Activated CD4-positive, alpha-beta memory T cell treated with anti-CD3 and anti-CD28 coated beads, Interleukin-2, amount 10 ng/mL, durations not matched to agents 7 days and 5 days (primary cell): ENCODE measurements at regions not wholly inside any gene's neighbourhood (a gene's known extent, or its start where the extent isn't known, plus 50 kb on each side); places are given as distances from the start of the nearest gene placed in this dataset.
"Not testable (repeated sequence)": the region's sequence is repeated elsewhere in the genome, so short reads cannot be mapped to it uniquely, and the experiment has no call there.

ENCODE experiments used
- CTCF ChIA-PET: fragments of 350-600 bp; sonication (Branson Sonifier 250); formaldehyde crosslinking; loops from one replicate; lab custom pipeline; 2021; ENCODE audit warnings: antibody characterized with exemption, inconsistent platforms; lab: Charles Lee
- POLR2A ChIA-PET: fragments of 350-600 bp; sonication (Branson Sonifier 250); formaldehyde crosslinking; loops from one replicate; lab custom pipeline; 2021; ENCODE audit warnings: antibody characterized with exemption; lab: Charles Lee
- DNase-seq: peaks from one replicate; pipeline ENCODE4 v3.0.0-alpha.2; 2020
- H3K27ac Mint-ChIP-seq: one replicate; pipeline ENCODE4 v1.8.0; 2021; ENCODE audit warnings: mild to moderate bottlenecking, mixed read lengths
- H3K27me3 Mint-ChIP-seq: one replicate; pipeline ENCODE4 v1.8.0; 2021; ENCODE audit warnings: mixed read lengths
- H3K36me3 Mint-ChIP-seq: one replicate; pipeline ENCODE4 v1.8.0; 2021; ENCODE audit warnings: low read depth, mixed read lengths
- H3K4me1 Mint-ChIP-seq: one replicate; pipeline ENCODE4 v1.8.0; 2021; ENCODE audit warnings: mixed read lengths
- H3K4me3 Mint-ChIP-seq: one replicate; pipeline ENCODE4 v1.8.0; 2021; ENCODE audit warnings: mild to moderate bottlenecking, mixed read lengths
- H3K9me3 Mint-ChIP-seq: one replicate; pipeline ENCODE4 v1.8.0; 2021; ENCODE audit warnings: mixed read lengths

DNA sequence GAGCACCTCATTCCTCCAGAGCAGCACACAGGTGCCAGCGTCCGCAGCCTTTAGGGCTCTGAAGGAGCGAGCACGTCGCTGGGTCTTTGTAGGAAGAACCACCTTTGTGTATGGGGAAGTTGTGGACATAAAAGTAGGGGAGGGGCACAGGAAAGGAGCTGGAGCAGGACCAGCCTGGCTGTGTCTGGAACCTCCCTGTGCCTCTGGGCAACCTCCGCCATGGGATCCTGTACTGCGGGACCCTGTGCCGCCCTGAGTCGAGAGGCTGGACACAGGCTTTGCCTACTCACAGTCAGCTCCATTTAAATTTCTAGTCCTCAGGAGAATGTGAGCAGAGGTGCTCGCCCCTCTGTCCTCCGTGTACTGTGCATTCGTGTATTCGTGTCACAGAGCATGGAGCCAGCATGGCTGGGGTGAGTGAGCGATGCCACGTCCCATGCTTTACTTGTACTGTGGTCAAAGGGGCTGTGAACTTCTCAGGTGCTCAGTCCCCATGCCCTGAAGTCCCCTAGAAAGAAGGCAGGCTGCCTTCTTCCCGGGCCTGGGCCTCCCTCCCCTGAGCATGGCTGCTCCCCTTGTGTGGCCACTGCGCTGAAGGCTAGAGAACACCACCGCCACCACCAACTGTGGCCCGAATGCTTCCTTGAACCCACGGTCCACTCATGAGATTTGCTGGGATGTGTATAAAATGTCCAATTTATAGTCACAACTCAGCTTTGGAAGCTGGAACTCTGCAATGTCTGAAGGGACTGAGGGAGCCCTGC is 99.9 kb downstream of the TEX29 start:
- Mint-ChIP-seq H3K4me1 (no peaks in the 10 kb centered on the region), H3K27me3 (no peaks in the 10 kb centered on the region), H3K27ac (no peak overlapping the region), H3K36me3 (no peaks in the 10 kb centered on the region), H3K4me3 (no peak overlapping the region), H3K9me3 (no peaks in the 10 kb centered on the region)
- POLR2A ChIA-PET = no interaction called here
- no peak for DNase-seq
- CTCF ChIA-PET = no interaction called here

DNA sequence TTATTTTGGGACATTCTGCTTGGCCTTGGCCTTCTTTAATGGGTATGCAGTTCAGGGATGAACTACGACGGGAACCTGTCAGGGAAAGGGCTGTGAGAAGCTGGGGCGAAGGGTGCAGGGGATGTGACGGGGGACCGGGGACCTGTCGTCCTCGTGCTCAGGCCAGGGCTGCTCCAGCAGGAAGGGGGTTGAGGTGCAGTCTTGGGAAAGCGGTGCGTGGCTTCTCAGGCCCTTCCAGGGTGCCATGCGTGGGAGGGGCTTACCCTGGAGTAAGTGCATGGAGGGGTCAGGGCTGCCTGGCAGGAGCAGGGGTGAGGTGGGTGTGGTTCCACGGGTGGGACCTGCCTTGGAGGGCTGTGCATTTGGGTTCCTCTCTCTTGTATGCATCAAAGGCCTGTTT is 100.8 kb downstream of the TEX29 start:
- CTCF ChIA-PET = no interaction called here
- Mint-ChIP-seq H3K36me3 (no peaks in the 10 kb centered on the region), H3K9me3 (no peaks in the 10 kb centered on the region), H3K27me3 (no peaks in the 10 kb centered on the region), H3K27ac (no peak overlapping the region), H3K4me3 (no peak overlapping the region), H3K4me1 (no peaks in the 10 kb centered on the region)
- DNase-seq = no peak
- POLR2A ChIA-PET = no interaction called here

DNA sequence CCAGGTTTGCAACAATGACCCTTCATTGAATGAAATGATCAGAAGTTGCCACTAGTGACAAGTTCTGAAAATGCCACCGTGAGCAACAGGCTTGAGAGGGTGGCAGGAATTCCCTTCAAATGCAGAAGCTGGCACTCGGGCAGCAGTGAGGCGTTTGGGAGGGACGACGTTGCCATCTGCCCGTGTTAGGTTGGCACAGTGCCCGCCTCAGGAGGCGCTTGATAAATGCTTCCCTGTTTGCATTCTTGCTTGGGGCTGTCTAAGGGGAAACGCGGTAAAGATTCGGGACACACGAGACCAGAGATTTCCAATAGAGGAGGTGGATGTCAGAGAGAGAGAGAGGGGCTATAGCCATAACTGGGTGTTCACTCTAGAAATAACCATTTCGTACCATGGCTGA is 101.9 kb downstream of the TEX29 start:
- Mint-ChIP-seq H3K4me1 (no peaks in the 10 kb centered on the region), H3K36me3 (no peaks in the 10 kb centered on the region), H3K9me3 (no peaks in the 10 kb centered on the region), H3K27ac (no peak overlapping the region), H3K4me3 (no peak overlapping the region), H3K27me3 (peaks cover 3% of the 10 kb centered on the region)
- ChIA-PET CTCF (no interaction called here), POLR2A (no interaction called here)
- no peak for DNase-seq

- Mint-ChIP-seq H3K27ac (no peak overlapping the region), H3K4me1 (no peaks in the 10 kb centered on the region), H3K4me3 (no peak overlapping the region), H3K9me3 (no peaks in the 10 kb centered on the region), H3K36me3 (no peaks in the 10 kb centered on the region), H3K27me3 (peaks cover 7% of the 10 kb centered on the region)
- ChIA-PET CTCF (no interaction called here), POLR2A (no interaction called here)
- DNase-seq = no peak
Observed at GRCh38 chr13:111423168-111423785, 102.8 kb downstream of the TEX29 start.

DNA sequence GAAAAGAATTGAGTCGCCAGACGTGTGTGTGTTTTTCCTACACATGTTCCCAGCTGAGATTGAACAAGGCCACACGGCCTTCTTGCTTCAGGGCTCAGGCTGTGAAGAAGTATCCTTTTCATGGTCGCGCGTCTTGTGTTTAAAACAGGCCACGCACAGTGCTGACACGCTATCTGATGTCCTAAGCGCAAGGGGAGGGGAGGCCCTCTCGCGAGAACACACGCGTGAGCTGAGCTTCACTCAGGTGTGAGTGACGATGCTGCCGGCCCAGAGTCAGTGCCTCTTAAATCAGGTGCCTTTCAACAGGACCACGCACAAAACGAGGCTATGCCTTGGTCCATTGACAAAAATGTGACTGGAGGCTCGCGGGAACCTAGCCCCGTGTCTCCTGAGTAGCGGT is 103.7 kb downstream of the TEX29 start:
- Mint-ChIP-seq H3K27me3 (peaks cover 7% of the 10 kb centered on the region), H3K4me1 (no peaks in the 10 kb centered on the region), H3K36me3 (no peaks in the 10 kb centered on the region), H3K9me3 (no peaks in the 10 kb centered on the region), H3K4me3 (no peak overlapping the region), H3K27ac (no peak overlapping the region)
- no peak for DNase-seq
- POLR2A ChIA-PET = no interaction called here
- CTCF ChIA-PET = no interaction called here

GRCh38 chr13:111425326-111425725 is 104.9 kb downstream of the TEX29 start:
- POLR2A ChIA-PET = no interaction called here
- H3K27ac Mint-ChIP-seq = no peak overlapping the region
- DNase-seq = no peak
- no peaks in the 10 kb centered on the region for H3K4me1 Mint-ChIP-seq
- H3K27me3 Mint-ChIP-seq = peaks cover 10% of the 10 kb centered on the region
- H3K9me3 Mint-ChIP-seq = no peaks in the 10 kb centered on the region
- H3K4me3 Mint-ChIP-seq = no peak overlapping the region
- H3K36me3 Mint-ChIP-seq = no peaks in the 10 kb centered on the region
- CTCF ChIA-PET = no interaction called here

DNA sequence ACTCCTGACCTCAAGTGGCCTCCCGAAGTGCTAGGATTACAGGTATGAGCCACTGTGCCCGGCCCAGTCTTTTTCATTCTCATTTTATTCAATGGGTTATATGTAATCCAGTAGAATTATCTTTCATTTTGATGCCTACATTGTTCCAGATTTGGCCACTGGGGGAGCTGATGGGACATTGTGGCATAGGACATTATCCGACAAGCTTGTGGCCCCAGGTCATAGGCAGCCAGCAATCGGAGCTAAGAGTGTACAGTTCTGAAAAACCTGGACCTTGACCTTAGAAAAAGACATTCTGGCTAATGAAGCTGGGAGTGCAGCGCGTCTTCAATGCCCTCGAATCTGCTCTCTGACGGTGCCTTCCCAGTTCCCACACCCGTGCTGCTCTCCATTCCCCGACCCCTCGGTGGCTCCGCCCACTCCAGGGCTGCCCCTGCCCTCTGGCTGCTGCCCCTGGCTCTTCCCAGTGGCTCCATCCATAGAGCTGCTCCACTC is 108.7 kb downstream of the TEX29 start:
- Mint-ChIP-seq H3K36me3 (no peaks in the 10 kb centered on the region), H3K9me3 (no peaks in the 10 kb centered on the region), H3K27me3 (peaks cover 27% of the 10 kb centered on the region), H3K4me3 (no peak overlapping the region), H3K27ac (no peak overlapping the region), H3K4me1 (no peaks in the 10 kb centered on the region)
- ChIA-PET POLR2A (no interaction called here), CTCF (interaction anchor here (0.6 to 1.8 kb wide), 8 partner anchors 8 to 362 kb away, joined by 3 to 7 read pairs (median 4); no protein-coding TSS in a partner anchor)
- peak; percentile 27 for DNase-seq

GRCh38 chr13:111431206-111431605 is 110.8 kb downstream of the TEX29 start:
- no peaks in the 10 kb centered on the region for H3K4me1 Mint-ChIP-seq
- no peak for DNase-seq
- H3K9me3 Mint-ChIP-seq = no peaks in the 10 kb centered on the region
- H3K4me3 Mint-ChIP-seq = no peak overlapping the region
- no peak overlapping the region for H3K27ac Mint-ChIP-seq
- CTCF ChIA-PET = no interaction called here
- H3K36me3 Mint-ChIP-seq = no peaks in the 10 kb centered on the region
- POLR2A ChIA-PET = no interaction called here
- H3K27me3 Mint-ChIP-seq = peaks cover 27% of the 10 kb centered on the region

DNA sequence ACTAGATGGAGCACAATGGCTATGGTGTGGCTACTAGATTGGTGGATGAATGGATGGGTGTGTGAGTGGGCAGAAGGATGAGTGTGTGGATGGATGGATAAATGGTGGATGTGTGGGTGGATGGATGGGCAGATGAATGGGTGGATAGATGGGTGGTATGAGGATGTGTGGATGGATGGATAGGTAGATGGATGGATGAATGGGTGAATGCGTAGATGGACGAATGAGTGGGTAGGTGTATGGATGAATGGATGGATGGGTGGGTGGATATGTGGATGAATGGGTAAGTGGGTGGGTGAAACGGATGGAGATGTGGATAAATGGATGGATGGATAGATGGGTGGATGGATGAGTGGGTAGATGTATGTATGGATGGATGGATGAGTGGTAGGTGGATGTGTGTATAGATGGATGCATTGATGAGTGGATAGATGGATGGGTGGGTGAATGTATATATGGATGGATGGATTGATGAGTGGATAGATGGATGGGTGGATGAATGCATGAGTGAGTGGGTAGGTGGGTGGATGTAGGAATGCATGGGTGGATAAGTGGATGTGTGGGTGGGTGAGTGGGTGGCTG is 114.2 kb downstream of the TEX29 start:
- H3K4me1 Mint-ChIP-seq = no peaks in the 10 kb centered on the region
- DNase-seq = no peak
- CTCF ChIA-PET = no interaction called here
- peaks cover 17% of the 10 kb centered on the region for H3K27me3 Mint-ChIP-seq
- H3K27ac Mint-ChIP-seq = no peak overlapping the region
- POLR2A ChIA-PET = no interaction called here
- H3K36me3 Mint-ChIP-seq = no peaks in the 10 kb centered on the region
- H3K9me3 Mint-ChIP-seq = no peaks in the 10 kb centered on the region
- H3K4me3 Mint-ChIP-seq = no peak overlapping the region

- DNase-seq = no peak
- CTCF ChIA-PET = interaction anchor here (1.4 kb wide), 1 partner anchor 368 kb away, joined by 4 read pairs; no protein-coding TSS in a partner anchor
- Mint-ChIP-seq H3K9me3 (no peaks in the 10 kb centered on the region), H3K27ac (no peak overlapping the region), H3K4me1 (no peaks in the 10 kb centered on the region), H3K4me3 (no peak overlapping the region), H3K27me3 (peaks cover 8% of the 10 kb centered on the region), H3K36me3 (no peaks in the 10 kb centered on the region)
- POLR2A ChIA-PET = no interaction called here
Observed at GRCh38 chr13:111436446-111436845, 116.0 kb downstream of the TEX29 start.

- Mint-ChIP-seq H3K36me3 (no peaks in the 10 kb centered on the region), H3K27ac (no peak overlapping the region), H3K9me3 (no peaks in the 10 kb centered on the region), H3K4me1 (no peaks in the 10 kb centered on the region), H3K4me3 (no peak overlapping the region), H3K27me3 (peaks cover 4% of the 10 kb centered on the region)
- DNase-seq = no peak
- ChIA-PET CTCF (interaction anchor here (1.3 to 1.4 kb wide), 2 partner anchors 8 to 369 kb away, joined by 4 read pairs; no protein-coding TSS in a partner anchor), POLR2A (no interaction called here)
Observed at GRCh38 chr13:111437417-111437816, 117.0 kb downstream of the TEX29 start.

DNA sequence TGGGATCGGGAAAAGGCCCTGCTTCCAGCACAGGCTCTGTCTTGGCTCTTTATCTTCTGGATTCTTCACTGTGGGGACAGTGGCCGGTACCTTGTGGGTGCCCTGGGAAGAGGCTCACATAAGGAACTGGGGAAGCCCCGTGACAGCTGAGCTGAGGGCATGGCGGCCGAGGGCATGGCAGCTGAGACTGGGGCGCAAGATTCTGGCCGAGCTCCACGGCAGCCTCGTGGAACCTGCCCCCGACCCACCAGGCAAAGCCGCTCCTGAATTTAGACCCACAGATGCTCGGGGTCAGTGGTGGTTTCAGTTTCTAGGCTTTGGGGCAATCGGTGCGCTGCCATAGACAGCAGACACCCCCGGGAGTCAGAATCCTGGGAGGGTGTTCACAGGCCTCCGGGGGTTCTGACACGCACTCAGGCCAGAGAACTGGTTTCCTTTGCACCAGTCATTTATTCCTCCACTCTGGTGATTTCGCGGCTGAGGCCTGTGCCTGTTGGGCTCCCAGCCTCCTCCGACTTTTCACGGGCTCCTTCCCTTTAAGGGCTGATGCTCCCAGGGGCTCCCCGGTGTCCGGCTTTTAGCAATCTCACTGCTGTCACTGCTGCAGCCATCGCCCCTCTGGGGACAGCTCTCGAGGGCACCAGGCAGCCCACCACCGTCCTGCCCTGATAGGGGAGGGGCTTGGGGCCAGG is 117.6 kb downstream of the TEX29 start:
- no peak for DNase-seq
- ChIA-PET CTCF (interaction anchor here (1.3 kb wide), 1 partner anchor 9 kb away, joined by 4 read pairs; no protein-coding TSS in a partner anchor), POLR2A (no interaction called here)
- no peak overlapping the region for H3K4me3 Mint-ChIP-seq
- H3K27me3 Mint-ChIP-seq = peaks cover 3% of the 10 kb centered on the region
- H3K36me3 Mint-ChIP-seq = no peaks in the 10 kb centered on the region
- H3K4me1 Mint-ChIP-seq = no peaks in the 10 kb centered on the region
- no peak overlapping the region for H3K27ac Mint-ChIP-seq
- H3K9me3 Mint-ChIP-seq = no peaks in the 10 kb centered on the region

DNA sequence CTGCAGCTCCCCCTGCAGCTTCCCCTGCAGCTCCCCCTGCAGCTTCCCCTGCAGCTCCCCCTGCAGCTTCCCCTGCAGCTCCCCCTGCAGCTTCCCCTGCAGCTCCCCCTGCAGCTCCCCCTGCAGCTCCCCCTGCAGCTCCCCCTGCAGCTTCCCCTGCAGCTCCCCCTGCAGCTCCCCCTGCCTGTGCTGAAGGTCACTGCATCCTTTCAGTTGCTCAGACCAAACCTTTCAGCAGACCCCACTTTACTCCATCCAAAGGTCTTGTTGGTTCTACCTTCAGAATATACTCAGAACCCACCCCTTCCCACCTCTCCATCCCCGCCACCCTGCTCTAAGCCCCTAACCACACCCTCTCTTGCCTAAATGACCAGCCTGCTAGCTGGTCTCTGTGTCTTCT is 120.0 kb downstream of the TEX29 start:
- DNase-seq = not testable (repeated sequence)

More for the DNA sequence above, 120.0 kb downstream of the TEX29 start:
- H3K9me3 Mint-ChIP-seq, POLR2A ChIA-PET, H3K36me3 Mint-ChIP-seq, H3K4me1 Mint-ChIP-seq, H3K27ac Mint-ChIP-seq, H3K27me3 Mint-ChIP-seq, H3K4me3 Mint-ChIP-seq: not testable (repeated sequence)
- CTCF ChIA-PET = interaction anchor here (0.7 to 2.8 kb wide), 4 partner anchors 11 to 763 kb away, joined by 3 to 11 read pairs (median 5); no protein-coding TSS in a partner anchor
